ENCODE measurements at regions not wholly inside any gene's neighbourhood (a gene's known extent, or its start where the extent isn't known, plus 50 kb on each side); places are given as distances from the start of the nearest gene placed in this dataset.

GRCh38 chr1:81545734-81546133 lies 255.0 kb upstream of the ADGRL2 start:
- TF ChIP-seq JUND (IDR thresholded peaks at IDR 0.05) (no peak), GABPA (IDR thresholded peaks at IDR 0.05 in 1 of 2, conservative IDR thresholded peaks at IDR 0.05 in 1 of 2) (no peak), TAF1 (conservative IDR thresholded peaks at IDR 0.05) (no peak), RAD21 (IDR thresholded peaks at IDR 0.05) (no peak), CTCF (IDR thresholded peaks at IDR 0.05; ENCODE audit: low read depth, low read length, missing input control) (no peak), RXRA (IDR thresholded peaks at IDR 0.05) (no peak), HNF4A (conservative IDR thresholded peaks at IDR 0.05) (no peak)
- H3K27me3 ChIP-seq (ENCODE audit: control insufficient read depth in 4 of 4, insufficient read depth in 4 of 4, low read length in 3 of 4) = no peaks in the 10 kb centered on the region
- no peak overlapping the region for H3K4me3 ChIP-seq (ENCODE audit: low read depth in 1 of 3, low read length in 3 of 3)
- no peak for DNase-seq (ENCODE audit: low spot score)
- no peaks in the 10 kb centered on the region for H3K9me3 ChIP-seq (ENCODE audit: control insufficient read depth in 4 of 4, low read length in 3 of 4)
- 83% methylated on average over 6 of the region's 6 CpGs for WGBS
- H3K36me3 ChIP-seq (ENCODE audit: control insufficient read depth in 4 of 4, insufficient read depth in 3 of 4, low read depth in 1 of 4, low read length in 3 of 4) = no peaks in the 10 kb centered on the region
- no peak overlapping the region for H3K9ac ChIP-seq (ENCODE audit: low read depth in 1 of 2, low read length in 2 of 2)
- no peaks in the 10 kb centered on the region for H3K4me1 ChIP-seq (ENCODE audit: control insufficient read depth in 4 of 4, insufficient read depth in 4 of 4, low read length in 3 of 4)
- no peak overlapping the region for H3K27ac ChIP-seq (ENCODE audit: low read depth in 1 of 2, low read length in 2 of 2)

GRCh38 chr1:81543764-81544163 lies 257.0 kb upstream of the ADGRL2 start:
- TF ChIP-seq NR2F2 (IDR thresholded peaks at IDR 0.05) (no peak), RAD21 (IDR thresholded peaks at IDR 0.05) (no peak), ATF3 (IDR thresholded peaks at IDR 0.05) (no peak), REST (IDR thresholded peaks at IDR 0.05) (no peak), RXRA (IDR thresholded peaks at IDR 0.05) (no peak), ZBTB33 (IDR thresholded peaks at IDR 0.05) (no peak), CTCF (IDR thresholded peaks at IDR 0.05; ENCODE audit: low read depth, low read length, missing input control) (no peak), HNF4G (IDR thresholded peaks at IDR 0.05) (no peak), SP1 (IDR thresholded peaks at IDR 0.05) (no peak), FOXA2 (IDR thresholded peaks at IDR 0.05) (no peak), YY1 (IDR thresholded peaks at IDR 0.05) (no peak), GABPA (IDR thresholded peaks at IDR 0.05 in 1 of 2, conservative IDR thresholded peaks at IDR 0.05 in 1 of 2) (no peak)
- H3K4me1 ChIP-seq (ENCODE audit: control insufficient read depth in 4 of 4, insufficient read depth in 4 of 4, low read length in 3 of 4) = no peaks in the 10 kb centered on the region
- no peaks in the 10 kb centered on the region for H3K9me3 ChIP-seq (ENCODE audit: control insufficient read depth in 4 of 4, low read length in 3 of 4)
- H3K4me3 ChIP-seq (ENCODE audit: low read depth in 1 of 3, low read length in 3 of 3) = no peak overlapping the region
- no peak for DNase-seq (ENCODE audit: low spot score)
- no peak overlapping the region for H3K27ac ChIP-seq (ENCODE audit: low read depth in 1 of 2, low read length in 2 of 2)
- H3K27me3 ChIP-seq (ENCODE audit: control insufficient read depth in 4 of 4, insufficient read depth in 4 of 4, low read length in 3 of 4) = no peaks in the 10 kb centered on the region
- H3K9ac ChIP-seq (ENCODE audit: low read depth in 1 of 2, low read length in 2 of 2) = no peak overlapping the region
- WGBS = 86% methylated on average over 6 of the region's 6 CpGs
- H3K36me3 ChIP-seq (ENCODE audit: control insufficient read depth in 4 of 4, insufficient read depth in 3 of 4, low read depth in 1 of 4, low read length in 3 of 4) = no peaks in the 10 kb centered on the region

Data from liver (tissue), 8 donors.